ENCODE measurements at regions not wholly inside any gene's neighbourhood (a gene's known extent, or its start where the extent isn't known, plus 50 kb on each side); places are given as distances from the start of the nearest gene placed in this dataset.
"Not testable (repeated sequence)": the region's sequence is repeated elsewhere in the genome, so short reads cannot be mapped to it uniquely, and the experiment has no call there.

DNA sequence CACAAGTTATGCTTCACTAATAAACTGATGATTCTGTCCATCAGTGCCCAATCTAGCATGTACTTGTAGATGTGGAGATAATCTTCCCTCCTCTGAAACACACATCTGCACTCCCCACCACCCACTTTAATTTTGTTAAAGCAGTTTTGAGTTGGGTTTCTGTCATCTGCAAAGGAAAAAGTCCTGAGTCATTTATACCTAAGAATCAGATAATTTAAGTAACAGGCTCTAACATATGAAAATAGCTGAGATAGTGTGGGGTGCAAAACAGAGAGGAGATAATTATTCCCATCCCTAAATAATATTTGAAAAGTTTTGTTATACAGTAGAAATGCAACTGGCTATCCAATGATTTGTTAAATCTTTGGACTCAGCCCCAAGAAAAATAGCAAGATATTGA, 67.7 kb upstream of the ALOX12 start:
- TF ChIP-seq, protein P1, sequence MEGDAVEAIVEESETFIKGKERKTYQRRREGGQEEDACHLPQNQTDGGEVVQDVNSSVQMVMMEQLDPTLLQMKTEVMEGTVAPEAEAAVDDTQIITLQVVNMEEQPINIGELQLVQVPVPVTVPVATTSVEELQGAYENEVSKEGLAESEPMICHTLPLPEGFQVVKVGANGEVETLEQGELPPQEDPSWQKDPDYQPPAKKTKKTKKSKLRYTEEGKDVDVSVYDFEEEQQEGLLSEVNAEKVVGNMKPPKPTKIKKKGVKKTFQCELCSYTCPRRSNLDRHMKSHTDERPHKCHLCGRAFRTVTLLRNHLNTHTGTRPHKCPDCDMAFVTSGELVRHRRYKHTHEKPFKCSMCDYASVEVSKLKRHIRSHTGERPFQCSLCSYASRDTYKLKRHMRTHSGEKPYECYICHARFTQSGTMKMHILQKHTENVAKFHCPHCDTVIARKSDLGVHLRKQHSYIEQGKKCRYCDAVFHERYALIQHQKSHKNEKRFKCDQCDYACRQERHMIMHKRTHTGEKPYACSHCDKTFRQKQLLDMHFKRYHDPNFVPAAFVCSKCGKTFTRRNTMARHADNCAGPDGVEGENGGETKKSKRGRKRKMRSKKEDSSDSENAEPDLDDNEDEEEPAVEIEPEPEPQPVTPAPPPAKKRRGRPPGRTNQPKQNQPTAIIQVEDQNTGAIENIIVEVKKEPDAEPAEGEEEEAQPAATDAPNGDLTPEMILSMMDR (IDR thresholded peaks at IDR 0.05): no peak
- Mint-ChIP-seq H3K27me3 (ENCODE audit: low read depth) (peaks cover 6% of the 10 kb centered on the region), H3K4me3 (ENCODE audit: unreplicated experiment) (no peak overlapping the region), H3K27ac (ENCODE audit: unreplicated experiment) (no peak overlapping the region), H3K9me3 (ENCODE audit: low read depth) (peaks cover 15% of the 10 kb centered on the region), H3K36me3 (ENCODE audit: low read depth) (peaks cover 9% of the 10 kb centered on the region), H3K4me1 (ENCODE audit: low read depth) (peaks cover 36% of the 10 kb centered on the region)
- no peak for DNase-seq (ENCODE audit: low spot score)

- H3K36me3 Mint-ChIP-seq (ENCODE audit: low read depth): peaks cover 8% of the 10 kb centered on the region
- H3K4me1 Mint-ChIP-seq (ENCODE audit: low read depth): peaks cover 22% of the 10 kb centered on the region
- TF ChIP-seq, protein P1 (IDR thresholded peaks at IDR 0.05): no peak
- H3K4me3 Mint-ChIP-seq (ENCODE audit: unreplicated experiment): no peak overlapping the region
- DNase-seq (ENCODE audit: low spot score): no peak
- no peak overlapping the region for H3K27ac Mint-ChIP-seq (ENCODE audit: unreplicated experiment)
- H3K27me3 Mint-ChIP-seq (ENCODE audit: low read depth): peaks cover 6% of the 10 kb centered on the region
- peaks cover 17% of the 10 kb centered on the region for H3K9me3 Mint-ChIP-seq (ENCODE audit: low read depth)
Observed at GRCh38 chr17:6930749-6931148, 65.1 kb upstream of the ALOX12 start.

GRCh38 chr17:6934544-6934943, 61.3 kb upstream of the ALOX12 start:
- not testable (repeated sequence) for H3K27ac Mint-ChIP-seq (ENCODE audit: unreplicated experiment); DNase-seq (ENCODE audit: low spot score); H3K4me1 Mint-ChIP-seq (ENCODE audit: low read depth); H3K4me3 Mint-ChIP-seq (ENCODE audit: unreplicated experiment); H3K36me3 Mint-ChIP-seq (ENCODE audit: low read depth); H3K27me3 Mint-ChIP-seq (ENCODE audit: low read depth)
- peaks cover 10% of the 10 kb centered on the region for H3K9me3 Mint-ChIP-seq (ENCODE audit: low read depth)

GRCh38 chr17:6936370-6937028, 59.4 kb upstream of the ALOX12 start:
- Mint-ChIP-seq H3K27ac (ENCODE audit: unreplicated experiment) (no peak overlapping the region), H3K4me1 (ENCODE audit: low read depth) (no peaks in the 10 kb centered on the region), H3K36me3 (ENCODE audit: low read depth) (peaks cover 2% of the 10 kb centered on the region), H3K4me3 (ENCODE audit: unreplicated experiment) (no peak overlapping the region), H3K27me3 (ENCODE audit: low read depth) (peaks cover 4% of the 10 kb centered on the region), H3K9me3 (ENCODE audit: low read depth) (peaks cover 10% of the 10 kb centered on the region)
- no peak for DNase-seq (ENCODE audit: low spot score)
- TF ChIP-seq, protein P1 (IDR thresholded peaks at IDR 0.05): no peak

- peaks cover 7% of the 10 kb centered on the region for H3K9me3 Mint-ChIP-seq (ENCODE audit: low read depth)
- TF ChIP-seq, protein P1 (IDR thresholded peaks at IDR 0.05): no peak
- DNase-seq (ENCODE audit: low spot score): no peak
- no peaks in the 10 kb centered on the region for H3K4me1 Mint-ChIP-seq (ENCODE audit: low read depth)
- H3K36me3 Mint-ChIP-seq (ENCODE audit: low read depth): peaks cover 2% of the 10 kb centered on the region
- peaks cover 4% of the 10 kb centered on the region for H3K27me3 Mint-ChIP-seq (ENCODE audit: low read depth)
- no peak overlapping the region for H3K27ac Mint-ChIP-seq (ENCODE audit: unreplicated experiment)
- no peak overlapping the region for H3K4me3 Mint-ChIP-seq (ENCODE audit: unreplicated experiment)
Observed at GRCh38 chr17:6938637-6939036, 57.2 kb upstream of the ALOX12 start.

GRCh38 chr17:6940186-6940649, 55.6 kb upstream of the ALOX12 start:
- Mint-ChIP-seq H3K4me1 (ENCODE audit: low read depth) (no peaks in the 10 kb centered on the region), H3K4me3 (ENCODE audit: unreplicated experiment) (no peak overlapping the region), H3K9me3 (ENCODE audit: low read depth) (no peaks in the 10 kb centered on the region), H3K36me3 (ENCODE audit: low read depth) (no peaks in the 10 kb centered on the region), H3K27ac (ENCODE audit: unreplicated experiment) (no peak overlapping the region), H3K27me3 (ENCODE audit: low read depth) (peaks cover 4% of the 10 kb centered on the region)
- no peak for DNase-seq (ENCODE audit: low spot score)
- TF ChIP-seq, protein P1 (IDR thresholded peaks at IDR 0.05): no peak

Measured in chondrocyte (in vitro differentiated cells).